ENCODE measurements at regions not wholly inside any gene's neighbourhood (a gene's known extent, or its start where the extent isn't known, plus 50 kb on each side); places are given as distances from the start of the nearest gene placed in this dataset.

- TF ChIP-seq EZH2phosphoT487 (IDR thresholded peaks at IDR 0.05; ENCODE audit: insufficient read depth, low read depth) (no peak), EZH2 (IDR thresholded peaks at IDR 0.05; ENCODE audit: insufficient read depth, poor library complexity, severe bottlenecking) (no peak)
These were observed 974.8 kb upstream of the POU3F3 start for GRCh38 chr2:103879101-103879500.

All from GM23248 (cell line).